ENCODE measurements at regions not wholly inside any gene's neighbourhood (a gene's known extent, or its start where the extent isn't known, plus 50 kb on each side); places are given as distances from the start of the nearest gene placed in this dataset.
"Not testable (repeated sequence)": the region's sequence is repeated elsewhere in the genome, so short reads cannot be mapped to it uniquely, and the experiment has no call there.

DNA sequence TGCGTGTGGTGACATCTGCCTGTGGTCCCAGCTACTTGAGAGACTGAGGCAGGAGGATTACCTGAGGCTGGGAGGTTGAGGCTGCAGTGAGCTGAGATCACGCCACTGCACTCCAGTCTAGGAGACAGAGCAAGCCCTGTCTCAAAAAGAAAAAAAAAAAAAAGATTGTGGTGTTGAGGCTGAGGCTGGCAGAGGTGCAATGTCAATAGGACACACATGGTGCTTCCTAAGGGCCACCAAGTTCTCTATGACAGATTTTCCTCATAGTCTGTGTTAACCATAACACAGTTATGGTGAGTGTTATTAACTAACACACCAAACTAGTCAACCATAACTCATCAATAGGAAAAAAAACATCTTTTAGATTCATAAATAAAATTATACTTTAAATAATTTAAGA, 494.4 kb downstream of the TMX3 start:
- H3K27ac Mint-ChIP-seq: no peak overlapping the region
- intact Hi-C loops (cut with micrococcal nuclease): no loop called here
- no peak for DNase-seq
- no peaks in the 10 kb centered on the region for H3K36me3 Mint-ChIP-seq (ENCODE audit: low read depth)
- no peaks in the 10 kb centered on the region for H3K27me3 Mint-ChIP-seq (ENCODE audit: low read depth)
- no peak overlapping the region for H3K4me3 Mint-ChIP-seq
- CTCF ChIA-PET: no interaction called here
- H3K9me3 Mint-ChIP-seq: no peaks in the 10 kb centered on the region
- H3K4me1 Mint-ChIP-seq (ENCODE audit: low read depth): no peaks in the 10 kb centered on the region

DNA sequence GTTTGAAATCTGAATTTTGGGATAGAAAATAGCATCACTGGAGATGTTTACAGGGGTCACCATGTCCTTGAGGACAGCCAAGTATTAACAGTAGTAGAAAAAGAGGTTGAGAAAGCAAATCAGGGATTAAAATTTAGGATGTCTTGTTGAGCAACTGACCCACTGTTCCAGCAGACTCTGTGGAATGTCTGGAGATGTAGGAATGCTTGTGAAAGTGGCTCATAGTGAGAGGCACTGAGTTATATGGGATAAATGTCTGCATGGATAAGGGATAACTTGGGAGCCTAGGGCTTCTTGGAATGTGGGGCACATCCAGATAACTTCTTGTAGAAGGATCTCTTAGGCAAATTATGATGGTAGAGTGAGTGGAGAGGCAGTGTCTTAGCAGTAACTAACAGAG, 495.0 kb downstream of the TMX3 start:
- H3K4me1 Mint-ChIP-seq (ENCODE audit: low read depth): no peaks in the 10 kb centered on the region
- no peak overlapping the region for H3K4me3 Mint-ChIP-seq
- no peaks in the 10 kb centered on the region for H3K27me3 Mint-ChIP-seq (ENCODE audit: low read depth)
- no peak overlapping the region for H3K27ac Mint-ChIP-seq
- intact Hi-C loops (cut with micrococcal nuclease): no loop called here
- CTCF ChIA-PET: no interaction called here
- no peak for DNase-seq
- H3K36me3 Mint-ChIP-seq (ENCODE audit: low read depth): no peaks in the 10 kb centered on the region
- H3K9me3 Mint-ChIP-seq: no peaks in the 10 kb centered on the region

DNA sequence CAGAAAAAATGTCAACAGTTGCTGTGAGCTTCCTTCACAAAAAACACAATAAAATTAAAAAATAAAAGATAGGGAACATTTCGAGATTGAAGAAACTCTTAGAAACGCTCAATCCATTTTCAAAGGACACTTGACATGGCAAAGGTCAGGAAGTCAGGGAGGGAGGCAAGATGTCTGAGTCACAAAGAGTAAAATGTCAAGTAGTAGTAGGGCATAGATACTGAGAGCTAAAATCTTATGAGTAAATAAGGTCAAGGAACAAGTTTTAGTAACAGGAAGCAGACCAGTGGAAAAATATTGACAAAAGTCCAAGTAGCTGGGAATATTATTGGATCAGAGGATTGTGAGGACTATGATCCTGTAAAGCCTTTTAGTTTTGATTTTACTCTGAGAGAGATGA, 495.6 kb downstream of the TMX3 start:
- CTCF ChIA-PET: no interaction called here
- intact Hi-C loops (cut with micrococcal nuclease): no loop called here
- DNase-seq: no peak
- Mint-ChIP-seq H3K27ac (no peak overlapping the region), H3K4me1 (ENCODE audit: low read depth) (no peaks in the 10 kb centered on the region), H3K36me3 (ENCODE audit: low read depth) (no peaks in the 10 kb centered on the region), H3K27me3 (ENCODE audit: low read depth) (no peaks in the 10 kb centered on the region), H3K9me3 (no peaks in the 10 kb centered on the region), H3K4me3 (no peak overlapping the region)

DNA sequence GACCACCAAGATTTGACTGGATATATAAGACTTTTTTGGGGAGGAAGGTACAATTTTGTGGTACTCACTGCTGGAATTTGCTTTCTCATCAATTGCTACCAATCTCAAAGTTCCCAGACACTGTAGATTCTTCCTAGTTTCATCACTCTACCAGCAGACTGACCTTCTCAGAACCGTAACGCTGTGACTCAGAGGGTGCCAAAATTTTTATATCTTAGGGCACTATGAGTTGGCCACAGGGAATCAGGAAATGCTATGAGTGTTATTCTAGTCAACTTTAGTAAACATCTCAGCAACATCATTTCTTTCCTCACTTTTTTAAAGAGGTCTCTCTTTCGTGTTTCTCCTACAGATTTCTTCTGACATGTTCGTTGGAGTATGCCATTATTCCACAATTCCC, 499.0 kb downstream of the TMX3 start:
- Mint-ChIP-seq H3K36me3 (ENCODE audit: low read depth) (no peaks in the 10 kb centered on the region), H3K27me3 (ENCODE audit: low read depth) (no peaks in the 10 kb centered on the region), H3K9me3 (no peaks in the 10 kb centered on the region), H3K27ac (no peak overlapping the region), H3K4me3 (no peak overlapping the region), H3K4me1 (ENCODE audit: low read depth) (no peaks in the 10 kb centered on the region)
- CTCF ChIA-PET: no interaction called here
- intact Hi-C loops (cut with micrococcal nuclease): no loop called here
- no peak for DNase-seq

DNA sequence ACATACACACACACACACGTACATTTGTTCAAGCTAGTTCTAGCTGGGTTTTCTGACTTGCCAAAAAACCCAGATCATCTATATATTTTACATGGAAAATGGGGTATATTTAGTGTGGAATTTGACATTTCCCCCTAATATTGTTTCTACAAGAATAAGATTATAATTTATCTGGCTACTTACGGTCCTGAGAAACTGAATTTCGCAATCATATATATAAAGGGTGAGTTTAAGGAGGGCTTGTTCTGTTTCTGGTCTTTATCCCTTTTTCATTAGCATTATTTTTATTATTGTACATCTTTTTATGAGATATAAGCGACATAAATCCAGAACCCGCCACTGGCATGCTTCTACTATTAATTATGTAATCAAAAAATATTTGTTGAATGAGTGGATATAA, 528.9 kb downstream of the TMX3 start:
- no peaks in the 10 kb centered on the region for H3K27me3 Mint-ChIP-seq (ENCODE audit: low read depth)
- DNase-seq: no peak
- H3K4me3 Mint-ChIP-seq: no peak overlapping the region
- CTCF ChIA-PET: interaction anchor here (0.6 kb wide), 1 partner anchor 964 kb away, joined by 3 read pairs; no protein-coding TSS in a partner anchor
- intact Hi-C loops (cut with micrococcal nuclease): no loop called here
- peaks cover 1% of the 10 kb centered on the region for H3K9me3 Mint-ChIP-seq
- no peaks in the 10 kb centered on the region for H3K36me3 Mint-ChIP-seq (ENCODE audit: low read depth)
- no peaks in the 10 kb centered on the region for H3K4me1 Mint-ChIP-seq (ENCODE audit: low read depth)
- H3K27ac Mint-ChIP-seq: no peak overlapping the region

DNA sequence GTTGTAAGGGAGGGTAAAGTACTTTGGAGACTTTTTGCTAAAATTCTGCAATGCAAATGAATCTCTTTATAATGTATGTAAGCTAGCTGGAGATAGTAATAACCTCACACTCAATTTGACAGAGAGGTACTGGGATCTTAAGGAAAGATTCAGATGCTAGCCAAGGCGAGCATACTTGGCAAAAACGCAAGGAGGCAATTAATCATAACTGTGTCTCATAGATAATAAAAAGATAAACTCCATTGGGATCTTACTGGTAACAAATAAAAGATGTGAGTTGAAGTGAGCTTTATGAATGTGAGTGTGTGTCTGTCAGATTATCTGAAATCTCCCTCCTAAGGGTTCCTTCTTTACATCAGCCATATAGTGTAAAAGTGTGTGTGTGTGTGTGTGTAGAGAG, 533.0 kb downstream of the TMX3 start:
- Mint-ChIP-seq H3K27ac (no peak overlapping the region), H3K4me3 (no peak overlapping the region), H3K4me1 (ENCODE audit: low read depth) (no peaks in the 10 kb centered on the region), H3K36me3 (ENCODE audit: low read depth) (no peaks in the 10 kb centered on the region), H3K9me3 (peaks cover 1% of the 10 kb centered on the region), H3K27me3 (ENCODE audit: low read depth) (no peaks in the 10 kb centered on the region)
- CTCF ChIA-PET: no interaction called here
- intact Hi-C loops (cut with micrococcal nuclease): no loop called here
- no peak for DNase-seq

DNA sequence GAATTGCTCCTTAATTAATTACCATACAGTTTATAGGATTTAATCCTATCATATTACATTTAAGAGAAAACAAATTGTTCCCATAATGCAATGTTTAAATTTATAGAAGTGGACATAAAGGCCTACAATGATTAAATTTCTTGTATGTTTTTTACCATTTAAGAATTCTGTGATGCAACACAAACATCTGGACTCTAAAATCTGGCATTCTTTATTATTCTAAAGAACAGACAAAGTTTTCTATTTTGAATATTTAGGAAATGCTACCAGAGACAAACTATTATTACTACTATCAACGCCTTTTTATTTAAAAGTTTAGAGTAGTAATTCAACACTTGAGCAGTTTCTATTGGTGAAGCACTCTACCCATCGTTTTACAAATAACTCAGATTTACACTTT, 535.1 kb downstream of the TMX3 start:
- Mint-ChIP-seq H3K4me1 (ENCODE audit: low read depth) (no peaks in the 10 kb centered on the region), H3K27ac (no peak overlapping the region), H3K4me3 (no peak overlapping the region), H3K27me3 (ENCODE audit: low read depth) (no peaks in the 10 kb centered on the region), H3K36me3 (ENCODE audit: low read depth) (no peaks in the 10 kb centered on the region), H3K9me3 (peaks cover 1% of the 10 kb centered on the region)
- intact Hi-C loops (cut with micrococcal nuclease): no loop called here
- CTCF ChIA-PET: no interaction called here
- no peak for DNase-seq

DNA sequence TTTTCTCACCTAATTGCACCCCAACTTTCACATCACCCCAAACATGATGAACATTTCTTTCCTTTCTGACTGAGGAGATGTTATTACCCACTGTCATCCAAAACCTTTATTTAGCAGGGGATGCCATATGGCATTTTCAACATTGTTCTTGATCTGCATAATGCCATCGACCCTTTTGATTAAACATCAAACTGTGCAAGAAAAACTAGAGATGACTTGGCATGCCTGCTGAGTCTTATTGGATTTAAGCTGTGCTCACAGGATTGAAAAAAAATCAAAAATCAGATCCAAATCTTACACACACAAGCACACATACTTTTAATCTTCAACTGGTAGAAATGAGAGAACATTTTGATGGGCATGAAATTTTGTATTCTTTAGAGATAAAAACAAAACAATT, 536.0 kb downstream of the TMX3 start:
- intact Hi-C loops (cut with micrococcal nuclease): no loop called here
- DNase-seq: no peak
- no peaks in the 10 kb centered on the region for H3K4me1 Mint-ChIP-seq (ENCODE audit: low read depth)
- H3K9me3 Mint-ChIP-seq: no peaks in the 10 kb centered on the region
- no peaks in the 10 kb centered on the region for H3K27me3 Mint-ChIP-seq (ENCODE audit: low read depth)
- H3K4me3 Mint-ChIP-seq: no peak overlapping the region
- CTCF ChIA-PET: no interaction called here
- no peak overlapping the region for H3K27ac Mint-ChIP-seq
- no peaks in the 10 kb centered on the region for H3K36me3 Mint-ChIP-seq (ENCODE audit: low read depth)

DNA sequence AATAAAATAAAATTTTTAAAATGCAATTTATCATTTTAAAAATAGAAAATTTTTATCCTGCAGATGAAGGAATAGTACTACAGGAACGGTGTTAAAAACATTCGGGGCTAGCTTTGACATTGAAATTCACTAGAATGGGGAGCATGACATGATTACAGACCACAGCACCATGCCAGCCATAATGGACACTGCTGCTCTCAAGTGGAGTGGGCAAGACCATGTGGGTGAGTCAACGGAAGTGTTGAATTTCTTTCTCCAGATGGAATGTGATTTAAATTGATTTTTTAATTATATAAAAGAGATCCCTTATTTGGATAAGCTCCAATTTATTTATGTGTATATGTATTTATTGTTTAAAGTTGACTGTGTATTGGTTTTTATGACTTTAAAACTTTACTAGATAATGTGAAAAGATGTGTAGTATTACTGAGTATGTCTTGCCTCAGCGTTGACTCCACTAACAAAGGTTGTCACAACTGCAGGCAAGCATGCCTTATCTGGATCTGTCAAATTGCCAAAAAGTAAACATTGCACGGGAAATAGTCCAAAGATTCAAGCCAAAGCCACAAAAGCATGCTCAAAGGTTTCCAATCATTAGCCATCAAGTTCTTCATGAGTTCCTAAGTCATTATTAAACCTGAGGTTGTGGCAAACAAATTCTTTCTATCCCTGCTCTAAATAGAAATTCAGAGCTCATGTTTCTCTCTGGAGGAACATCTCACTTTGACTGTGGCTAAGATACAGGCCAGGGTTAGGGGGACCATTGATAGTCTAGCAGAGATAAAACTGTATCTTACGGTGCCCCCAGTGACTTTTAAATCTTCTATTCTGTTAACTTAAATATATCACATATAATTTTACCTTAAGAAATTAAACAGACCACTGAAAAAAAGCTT, 536.9 kb downstream of the TMX3 start:
- Mint-ChIP-seq H3K4me3 (no peak overlapping the region), H3K9me3 (no peaks in the 10 kb centered on the region), H3K27ac (no peak overlapping the region), H3K4me1 (ENCODE audit: low read depth) (no peaks in the 10 kb centered on the region), H3K27me3 (ENCODE audit: low read depth) (no peaks in the 10 kb centered on the region), H3K36me3 (ENCODE audit: low read depth) (no peaks in the 10 kb centered on the region)
- CTCF ChIA-PET: no interaction called here
- intact Hi-C loops (cut with micrococcal nuclease): no loop called here
- no peak for DNase-seq

DNA sequence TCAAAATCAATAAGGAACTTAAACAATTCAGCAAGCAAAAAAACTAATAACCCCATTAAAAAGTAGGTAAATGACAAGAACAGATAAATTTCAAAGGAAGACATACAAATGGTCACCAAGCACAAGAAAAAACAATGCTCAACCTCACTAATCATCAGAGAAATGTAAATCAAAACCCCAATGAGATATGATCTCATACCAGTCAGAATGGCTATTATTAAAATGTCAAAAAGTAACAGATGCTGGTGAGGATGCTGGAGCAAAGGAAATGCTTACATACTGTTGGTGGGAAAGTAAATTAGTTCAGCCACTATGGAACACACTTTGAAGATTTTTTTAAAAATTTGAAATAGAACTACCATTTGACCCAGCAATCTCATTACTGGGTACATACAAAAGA, 538.0 kb downstream of the TMX3 start:
- intact Hi-C loops (cut with micrococcal nuclease): no loop called here
- no peak overlapping the region for H3K4me3 Mint-ChIP-seq
- H3K4me1 Mint-ChIP-seq (ENCODE audit: low read depth): no peaks in the 10 kb centered on the region
- CTCF ChIA-PET: no interaction called here
- no peak for DNase-seq
- H3K27me3 Mint-ChIP-seq (ENCODE audit: low read depth): no peaks in the 10 kb centered on the region
- H3K36me3 Mint-ChIP-seq (ENCODE audit: low read depth): no peaks in the 10 kb centered on the region
- no peak overlapping the region for H3K27ac Mint-ChIP-seq
- no peaks in the 10 kb centered on the region for H3K9me3 Mint-ChIP-seq

DNA sequence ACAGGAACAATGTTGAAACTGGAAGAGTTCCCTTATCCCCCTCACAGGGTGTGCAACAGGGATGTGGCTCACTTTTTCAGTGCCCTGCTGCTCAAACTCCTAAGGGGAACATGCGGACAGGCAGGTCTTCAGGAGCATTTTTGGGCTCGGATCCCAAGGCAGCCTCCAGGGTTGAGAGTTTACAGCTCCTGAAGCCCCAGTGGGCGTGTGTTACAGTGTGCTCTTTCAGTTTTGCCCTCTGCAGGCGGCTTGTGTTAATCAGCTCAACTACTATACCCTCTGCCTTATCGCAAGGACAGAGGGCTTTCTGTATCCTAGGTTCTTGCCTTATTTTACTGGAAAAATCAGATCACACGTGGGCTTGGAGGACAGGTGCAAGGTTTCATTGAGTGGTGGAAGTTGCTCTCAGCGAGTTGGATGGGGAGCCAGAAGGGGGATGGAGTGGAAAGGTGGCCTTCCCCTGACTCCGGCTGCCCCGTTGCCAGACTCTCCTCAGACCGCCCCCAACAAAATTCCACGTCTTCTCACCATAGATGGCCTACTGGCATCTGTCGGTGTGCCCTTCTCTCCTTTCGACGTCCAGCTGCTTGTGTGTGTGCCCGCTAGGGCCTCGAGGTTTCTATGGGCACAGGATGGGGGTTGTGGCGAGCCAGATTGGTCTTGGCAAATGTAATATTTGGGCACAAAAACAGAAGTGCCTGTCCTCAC, 541.9 kb downstream of the TMX3 start:
- DNase-seq: no peak
- Mint-ChIP-seq H3K36me3 (ENCODE audit: low read depth) (no peaks in the 10 kb centered on the region), H3K27me3 (ENCODE audit: low read depth) (no peaks in the 10 kb centered on the region), H3K4me3 (no peak overlapping the region), H3K4me1 (ENCODE audit: low read depth) (no peaks in the 10 kb centered on the region), H3K9me3 (peaks cover 3% of the 10 kb centered on the region), H3K27ac (no peak overlapping the region)
- CTCF ChIA-PET: no interaction called here
- intact Hi-C loops (cut with micrococcal nuclease): no loop called here

DNA sequence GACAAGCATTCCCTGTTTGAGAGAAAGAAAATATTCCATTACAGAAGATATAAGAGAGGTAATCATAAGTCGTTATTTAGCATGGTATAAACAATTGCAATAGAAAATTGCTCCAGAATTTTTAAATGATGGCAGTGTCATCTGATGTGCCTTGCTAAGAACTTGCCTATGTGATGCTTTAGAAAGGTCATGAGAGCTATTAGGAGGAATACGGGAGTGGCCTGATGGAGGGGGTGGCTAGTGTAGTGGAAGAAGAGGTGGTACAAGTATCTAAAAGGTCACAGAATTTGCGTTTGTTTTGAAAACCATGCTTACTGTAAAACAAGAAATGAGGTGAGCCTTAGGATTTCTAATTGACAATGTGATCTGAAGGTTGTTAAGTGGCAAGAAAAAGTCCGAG, 550.0 kb downstream of the TMX3 start:
- Mint-ChIP-seq H3K4me3 (no peak overlapping the region), H3K27me3 (ENCODE audit: low read depth) (no peaks in the 10 kb centered on the region), H3K36me3 (ENCODE audit: low read depth) (no peaks in the 10 kb centered on the region), H3K4me1 (ENCODE audit: low read depth) (no peaks in the 10 kb centered on the region), H3K27ac (no peak overlapping the region), H3K9me3 (peaks cover 3% of the 10 kb centered on the region)
- CTCF ChIA-PET: no interaction called here
- intact Hi-C loops (cut with micrococcal nuclease): no loop called here
- DNase-seq: no peak

DNA sequence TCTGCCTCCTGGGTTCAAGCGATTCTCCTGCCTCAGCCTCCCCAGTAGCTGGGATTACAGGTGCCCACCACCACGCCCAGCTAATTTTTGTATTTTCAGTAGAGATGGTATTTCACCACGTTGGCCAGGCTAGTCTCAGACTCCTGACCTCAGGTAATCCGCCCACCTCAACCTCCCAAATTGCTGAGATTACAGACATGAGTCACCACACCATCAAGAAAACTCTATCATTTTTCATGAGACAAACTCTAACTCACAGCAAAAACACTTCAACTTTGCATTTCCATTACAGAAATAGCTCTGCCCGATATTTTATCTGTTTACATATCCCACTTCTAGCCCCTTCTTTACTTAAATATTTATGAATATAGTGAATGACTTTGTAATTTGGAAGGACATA, 561.1 kb downstream of the TMX3 start:
- CTCF ChIA-PET; H3K36me3 Mint-ChIP-seq (ENCODE audit: low read depth); DNase-seq; H3K9me3 Mint-ChIP-seq; H3K4me1 Mint-ChIP-seq (ENCODE audit: low read depth); H3K27me3 Mint-ChIP-seq (ENCODE audit: low read depth); intact Hi-C loops (cut with micrococcal nuclease); H3K27ac Mint-ChIP-seq; H3K4me3 Mint-ChIP-seq: not testable (repeated sequence)
